HG02759 (cell line): ENCODE measurements at regions not wholly inside any gene's neighbourhood (a gene's known extent, or its start where the extent isn't known, plus 50 kb on each side); places are given as distances from the start of the nearest gene placed in this dataset.
"Not testable (repeated sequence)": the region's sequence is repeated elsewhere in the genome, so short reads cannot be mapped to it uniquely, and the experiment has no call there.

Experiments
- ATAC-seq: cut with Tn5 transposase; IDR thresholded peaks from one replicate; pipeline ENCODE4 v1.9.1; 2021; ENCODE audit warnings: mild to moderate bottlenecking, moderate library complexity; ENCODE audit not compliant: unreplicated experiment

- no peak for ATAC-seq
Observed at GRCh38 chr6:109875973-109876372, 102.1 kb upstream of the GPR6 start.

GRCh38 chr6:109877028-109878004, 100.8 kb upstream of the GPR6 start:
- ATAC-seq = no peak

- ATAC-seq = not testable (repeated sequence)
Observed at GRCh38 chr6:109878005-109878690, 100.0 kb upstream of the GPR6 start.

GRCh38 chr6:109879081-109879480, 99.0 kb upstream of the GPR6 start:
- not testable (repeated sequence) for ATAC-seq

- ATAC-seq = no peak
Observed at GRCh38 chr6:109879521-109879920, 98.6 kb upstream of the GPR6 start.

- ATAC-seq = not testable (repeated sequence)
Observed at GRCh38 chr6:109881069-109881468, 97.0 kb upstream of the GPR6 start.

GRCh38 chr6:109881953-109882490, 96.1 kb upstream of the GPR6 start:
- ATAC-seq = not testable (repeated sequence)

GRCh38 chr6:109891924-109892323, 86.2 kb upstream of the GPR6 start:
- no peak for ATAC-seq

- no peak for ATAC-seq
Observed at GRCh38 chr6:109892451-109893435, 85.4 kb upstream of the GPR6 start.

GRCh38 chr6:109893606-109894005, 84.5 kb upstream of the GPR6 start:
- ATAC-seq = no peak

- ATAC-seq = peak; percentile 49
Observed at GRCh38 chr6:109894181-109894580, 83.9 kb upstream of the GPR6 start.

- no peak for ATAC-seq
Observed at GRCh38 chr6:109896341-109896740, 81.8 kb upstream of the GPR6 start.

GRCh38 chr6:109897025-109897424, 81.1 kb upstream of the GPR6 start:
- no peak for ATAC-seq

- ATAC-seq = no peak
Observed at GRCh38 chr6:109897561-109898080, 80.5 kb upstream of the GPR6 start.

GRCh38 chr6:109901976-109902375, 76.1 kb upstream of the GPR6 start:
- no peak for ATAC-seq

- no peak for ATAC-seq
Observed at GRCh38 chr6:109902870-109903269, 75.2 kb upstream of the GPR6 start.

GRCh38 chr6:109910571-109910970, 67.5 kb upstream of the GPR6 start:
- ATAC-seq = no peak

GRCh38 chr6:109912118-109912517, 66.0 kb upstream of the GPR6 start:
- ATAC-seq = no peak

GRCh38 chr6:109912952-109913351, 65.2 kb upstream of the GPR6 start:
- ATAC-seq = no peak

- ATAC-seq = not testable (repeated sequence)
Observed at GRCh38 chr6:109915748-109916147, 62.4 kb upstream of the GPR6 start.
